CD4-positive, CD25-positive, alpha-beta regulatory T cell (primary cell): ENCODE measurements at regions not wholly inside any gene's neighbourhood (a gene's known extent, or its start where the extent isn't known, plus 50 kb on each side); places are given as distances from the start of the nearest gene placed in this dataset.

Experiments used
- ATAC-seq, 2 donors: fragments of 150-1000 bp; cut with Tn5 transposase; one replicate each; pipeline ENCODE4 v1.10.0; 2021; ENCODE audit warnings: low read depth in 2 of 2, moderate number of reproducible peaks in 2 of 2, moderate library complexity in 1 of 2
- DNase-seq, 3 donors: peaks; one replicate each; pipeline versions ENCODE4 v3.0.0 to v3.0.0-alpha.2; 2012 to 2022; ENCODE audit warnings: mixed read lengths in 1 of 3
- H3K27ac ChIP-seq: one replicate; pipeline ENCODE4 v1.7.0; 2013; ENCODE audit warnings: mild to moderate bottlenecking, low read length; ENCODE audit not compliant: insufficient read depth, poor library complexity, severe bottlenecking
- H3K27me3 ChIP-seq: one replicate; pipeline ENCODE4 v1.7.0; 2013; ENCODE audit warnings: low read length; ENCODE audit not compliant: control insufficient read depth, insufficient read depth
- H3K36me3 ChIP-seq: one replicate; pipeline ENCODE4 v1.7.0; 2013; ENCODE audit warnings: mild to moderate bottlenecking, low read length, moderate library complexity; ENCODE audit not compliant: control insufficient read depth, insufficient read depth
- H3K4me1 ChIP-seq: 2 replicates; pipeline ENCODE4 v1.7.0; 2013; ENCODE audit warnings: mild to moderate bottlenecking, low read length; ENCODE audit not compliant: insufficient read depth, control insufficient read depth, poor library complexity, severe bottlenecking
- H3K4me3 ChIP-seq: one replicate; pipeline ENCODE4 v1.7.0; 2013; ENCODE audit warnings: low read depth, mild to moderate bottlenecking, low read length, moderate library complexity
- H3K9me3 ChIP-seq, 2 experiments: 1 replicate in 1 of 2; 2 replicates in 1 of 2; pipeline ENCODE4 v1.7.0; 2013; ENCODE audit warnings: low read length in 2 of 2, mild to moderate bottlenecking in 1 of 2, moderate library complexity in 1 of 2; ENCODE audit not compliant: control insufficient read depth in 2 of 2
- H3K27ac Mint-ChIP-seq, 3 donors: one replicate each; pipeline ENCODE4 v1.8.0; 2020 to 2022; ENCODE audit warnings: mild to moderate bottlenecking in 3 of 3, mixed read lengths in 3 of 3, moderate library complexity in 2 of 3
- H3K27me3 Mint-ChIP-seq: one replicate; pipeline ENCODE4 v1.8.0; 2022; ENCODE audit warnings: mild to moderate bottlenecking, mixed read lengths
- H3K36me3 Mint-ChIP-seq: one replicate; pipeline ENCODE4 v1.8.0; 2020; ENCODE audit warnings: mixed read lengths
- H3K4me1 Mint-ChIP-seq, 4 donors: one replicate each; pipeline ENCODE4 v1.8.0; 2020 to 2022; ENCODE audit warnings: mixed read lengths in 4 of 4, mild to moderate bottlenecking in 1 of 4
- H3K4me3 Mint-ChIP-seq, 4 donors: one replicate each; pipeline ENCODE4 v1.8.0; 2020 to 2022; ENCODE audit warnings: mild to moderate bottlenecking in 4 of 4, mixed read lengths in 4 of 4, moderate library complexity in 3 of 4
- H3K9me3 Mint-ChIP-seq, 7 donors: one replicate each; pipeline ENCODE4 v1.8.0; 2020 to 2022; ENCODE audit warnings: mixed read lengths in 7 of 7, mild to moderate bottlenecking in 3 of 7, moderate library complexity in 2 of 7

DNA sequence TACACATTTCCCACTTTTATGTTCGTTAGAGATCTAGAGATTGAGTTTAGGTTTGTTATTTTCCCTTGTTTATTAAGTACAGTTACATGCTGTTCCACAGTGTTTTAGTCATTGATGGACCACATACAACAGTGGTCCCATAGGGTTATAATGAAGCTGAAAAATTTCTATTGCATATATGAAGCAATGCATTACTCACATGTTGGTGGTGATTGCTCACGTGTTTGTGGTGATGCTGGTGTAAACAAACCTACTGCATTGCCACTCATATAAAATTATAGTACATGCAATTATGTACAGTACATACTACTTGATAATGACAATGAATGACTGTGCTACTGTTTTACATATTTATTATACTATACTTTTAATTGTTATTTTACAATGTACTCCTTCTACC lies 51.0 kb upstream of the NXPH2 start:
- H3K36me3 ChIP-seq: no peaks in the 10 kb centered on the region
- DNase-seq (no peak), ATAC-seq (no peak)
- no peaks in the 10 kb centered on the region for H3K36me3 Mint-ChIP-seq
- H3K9me3 Mint-ChIP-seq: no peaks in the 10 kb centered on the region
- H3K4me3 Mint-ChIP-seq: no peak overlapping the region
- H3K27me3 ChIP-seq: no peaks in the 10 kb centered on the region
- H3K4me1 Mint-ChIP-seq: no peaks in the 10 kb centered on the region
- H3K4me3 ChIP-seq: no peak overlapping the region
- H3K4me1 ChIP-seq: no peaks in the 10 kb centered on the region
- no peaks in the 10 kb centered on the region for H3K9me3 ChIP-seq
- no peak overlapping the region for H3K27ac ChIP-seq
- H3K27ac Mint-ChIP-seq: no peak overlapping the region
- peaks cover 4% of the 10 kb centered on the region for H3K27me3 Mint-ChIP-seq

- peaks cover 4% of the 10 kb centered on the region for H3K27me3 Mint-ChIP-seq
- Histone ChIP-seq H3K4me1 (no peaks in the 10 kb centered on the region), H3K36me3 (no peaks in the 10 kb centered on the region), H3K9me3 (no peaks in the 10 kb centered on the region), H3K27ac (no peak overlapping the region), H3K27me3 (no peaks in the 10 kb centered on the region), H3K4me3 (no peak overlapping the region)
- H3K4me3 Mint-ChIP-seq: no peak overlapping the region
- H3K9me3 Mint-ChIP-seq: no peaks in the 10 kb centered on the region
- DNase-seq: no peak
- H3K27ac Mint-ChIP-seq: no peak overlapping the region
- H3K4me1 Mint-ChIP-seq: no peaks in the 10 kb centered on the region
- no peaks in the 10 kb centered on the region for H3K36me3 Mint-ChIP-seq
- ATAC-seq: no peak
These were observed 50.4 kb upstream of the NXPH2 start for GRCh38 chr2:138830547-138830946.
